HG02571 (cell line): ENCODE measurements at regions not wholly inside any gene's neighbourhood (a gene's known extent, or its start where the extent isn't known, plus 50 kb on each side); places are given as distances from the start of the nearest gene placed in this dataset.

Source experiments
- ATAC-seq: cut with Tn5 transposase; IDR thresholded peaks from one replicate; pipeline ENCODE4 v1.9.1; 2021; ENCODE audit warnings: mild to moderate bottlenecking, moderate library complexity; ENCODE audit not compliant: unreplicated experiment

DNA sequence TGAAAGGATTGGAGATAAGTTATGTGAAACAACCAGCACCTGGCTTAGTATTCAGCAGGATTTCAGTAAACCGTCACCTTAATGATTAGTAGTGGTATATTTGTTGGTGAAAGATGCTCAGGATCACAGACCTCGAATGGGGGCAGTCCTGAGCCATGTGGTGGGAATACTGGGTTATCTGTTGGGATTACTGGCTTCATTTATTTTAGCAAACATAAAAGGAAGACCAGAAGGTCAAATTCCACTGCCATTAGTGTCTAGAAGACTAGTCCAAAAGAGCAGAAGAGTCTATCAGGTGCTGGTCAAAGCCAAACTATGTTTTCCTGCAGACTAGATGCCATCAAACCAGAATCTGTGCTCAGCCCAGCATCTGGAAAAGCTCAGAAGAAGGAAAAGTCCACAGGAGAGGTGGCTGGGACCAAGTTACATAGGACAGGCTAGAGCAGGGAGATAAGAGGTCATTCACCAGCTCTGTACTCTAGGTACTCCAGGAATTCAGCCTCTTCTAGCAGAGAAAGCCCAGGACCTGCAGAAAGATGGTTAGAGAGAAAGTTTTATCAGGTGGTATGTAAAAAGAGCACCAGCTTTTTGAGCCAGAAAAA is 343.4 kb downstream of the PLPP3 start:
- no peak for ATAC-seq

DNA sequence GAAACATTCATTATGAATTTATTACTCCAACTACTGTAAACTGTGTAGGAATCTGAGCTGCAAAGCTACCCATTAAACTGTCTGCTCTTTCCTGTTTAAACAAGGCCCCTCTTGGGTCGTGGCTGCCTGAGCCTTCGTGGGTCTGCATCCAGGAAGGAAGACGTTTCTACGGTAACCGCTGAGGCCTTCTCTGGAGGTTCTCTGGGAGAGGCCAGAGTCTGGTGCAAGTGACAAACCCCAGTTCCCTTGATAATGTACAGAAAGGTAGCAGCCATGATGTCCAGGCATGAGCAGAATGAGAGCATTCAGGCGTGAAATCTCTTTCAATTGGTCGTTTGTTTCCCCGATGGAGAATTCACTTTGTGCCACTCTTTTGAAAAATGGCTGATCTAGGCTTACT is 350.2 kb downstream of the PLPP3 start:
- ATAC-seq = no peak

DNA sequence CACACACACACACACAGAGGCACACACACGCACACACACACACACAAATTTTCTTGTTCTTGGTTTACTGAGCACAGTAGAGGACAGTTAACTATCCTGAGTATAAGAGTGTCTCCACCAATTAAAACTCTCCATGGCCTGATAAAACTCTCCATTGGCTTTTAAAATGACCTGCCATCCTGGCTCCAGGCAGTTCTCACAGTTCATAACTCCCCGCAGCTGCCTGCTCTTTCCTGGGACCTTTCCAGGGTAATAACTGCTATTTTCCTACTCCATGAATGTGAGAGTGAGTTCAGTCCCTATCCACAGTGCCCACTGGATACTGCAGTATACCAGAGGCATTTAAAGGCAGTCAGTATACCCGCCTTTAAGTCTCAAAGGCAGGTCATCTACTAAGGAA is 351.5 kb downstream of the PLPP3 start:
- ATAC-seq = no peak

DNA sequence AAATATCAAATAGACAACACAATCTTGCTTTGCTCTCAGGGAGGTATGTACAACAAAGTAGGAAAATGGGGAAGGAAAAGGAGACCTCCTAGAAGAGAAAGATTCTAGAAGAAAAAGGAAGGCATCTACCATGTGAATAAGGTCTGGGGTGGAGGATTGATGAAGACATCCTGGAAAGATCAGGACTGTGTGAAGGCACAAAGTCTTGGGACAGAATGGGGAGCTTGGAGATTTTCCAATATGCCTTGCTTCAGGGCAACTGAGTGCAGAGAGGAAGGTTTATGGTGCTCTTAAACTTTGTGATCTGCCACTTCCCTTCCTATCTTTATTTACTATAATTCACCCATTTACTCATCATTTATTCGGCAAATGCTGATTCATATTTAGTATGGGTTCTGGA is 352.0 kb downstream of the PLPP3 start:
- ATAC-seq = no peak

DNA sequence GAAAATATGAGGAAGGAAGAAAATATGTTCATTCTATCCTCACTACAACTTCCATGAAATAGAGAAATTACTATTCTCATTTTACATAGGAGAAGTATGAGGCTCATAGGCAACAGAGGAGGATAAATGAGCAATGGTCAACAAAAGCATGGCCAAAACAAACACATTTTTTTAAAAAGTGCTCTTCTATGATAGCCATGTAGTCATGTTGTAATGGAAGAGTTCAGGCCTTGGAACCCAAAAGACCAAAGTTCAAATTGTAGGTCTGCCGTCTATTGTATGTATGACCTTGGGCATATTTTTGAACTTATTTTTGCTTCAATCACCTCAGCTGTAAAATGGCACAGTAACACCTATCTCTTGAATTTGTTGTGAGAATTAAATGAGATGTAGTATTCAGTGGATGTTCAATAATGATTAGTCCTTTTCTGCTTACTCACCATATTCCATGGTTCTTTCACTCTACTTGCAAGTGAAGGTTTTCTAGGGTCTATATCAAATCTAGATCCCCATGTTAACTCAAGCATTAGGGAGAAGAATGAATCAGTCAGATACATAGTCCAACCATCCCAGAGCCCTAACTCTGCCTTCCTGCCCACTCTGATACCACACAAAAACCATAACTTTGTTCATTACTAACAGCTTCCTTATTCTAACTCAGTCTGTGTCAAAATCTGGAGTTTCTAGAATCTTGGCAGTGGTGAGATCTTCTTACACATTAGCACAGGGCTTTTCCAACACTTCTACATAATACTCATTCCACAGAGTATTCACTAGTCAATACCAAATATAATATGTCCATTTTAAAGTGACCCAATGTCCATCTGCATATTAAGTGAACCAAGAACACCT is 353.2 kb downstream of the PLPP3 start:
- no peak for ATAC-seq

DNA sequence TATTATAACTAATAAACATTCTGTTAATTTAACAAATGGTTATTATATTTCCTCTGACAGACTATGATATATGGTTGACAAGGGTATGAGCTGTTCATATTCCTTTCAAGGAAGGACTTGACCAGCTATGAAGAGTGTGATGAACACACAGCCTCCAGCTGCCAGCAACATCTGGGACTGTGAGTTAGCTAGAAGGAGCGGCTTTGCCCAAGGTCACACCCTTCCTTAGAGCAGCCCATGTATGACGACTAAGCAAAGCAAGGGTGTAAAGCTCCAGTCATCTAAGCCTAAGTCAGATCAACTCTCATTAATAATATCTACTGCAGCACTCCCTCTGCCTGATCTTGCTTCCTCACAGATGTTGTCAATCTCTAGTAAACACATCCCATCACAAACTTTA is 355.4 kb downstream of the PLPP3 start:
- ATAC-seq = no peak

DNA sequence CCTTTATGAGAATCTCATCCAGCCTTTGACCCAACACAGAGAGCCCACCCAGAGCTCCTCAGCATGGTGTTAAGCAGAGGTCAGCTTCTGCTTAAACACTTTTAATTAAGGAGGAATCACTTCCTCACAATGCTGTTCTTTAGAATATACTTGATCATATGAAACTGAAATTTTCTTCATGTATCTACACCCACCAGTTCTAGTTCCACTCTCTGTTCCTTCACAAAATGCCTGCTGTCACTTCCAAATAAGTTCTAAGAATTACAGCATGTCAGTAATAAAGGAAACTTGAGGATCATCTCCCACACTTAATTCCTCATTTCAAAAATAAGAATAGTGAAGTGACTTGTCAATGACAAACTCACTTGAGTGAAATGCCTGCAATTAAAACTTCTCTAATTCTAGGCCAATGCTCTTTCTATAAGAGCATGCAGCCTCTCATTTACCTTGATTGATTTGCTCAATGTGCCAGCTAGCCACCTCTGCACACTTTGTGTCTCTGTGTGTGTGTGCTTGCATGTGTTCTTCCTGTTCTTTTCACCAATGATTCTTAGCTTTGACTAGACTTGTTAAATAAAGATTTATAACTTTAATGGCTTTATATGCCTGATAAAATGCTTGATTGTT is 356.3 kb downstream of the PLPP3 start:
- ATAC-seq = no peak

- no peak for ATAC-seq
Measured at GRCh38 chr1:56220021-56220420, 359.3 kb downstream of the PLPP3 start.

DNA sequence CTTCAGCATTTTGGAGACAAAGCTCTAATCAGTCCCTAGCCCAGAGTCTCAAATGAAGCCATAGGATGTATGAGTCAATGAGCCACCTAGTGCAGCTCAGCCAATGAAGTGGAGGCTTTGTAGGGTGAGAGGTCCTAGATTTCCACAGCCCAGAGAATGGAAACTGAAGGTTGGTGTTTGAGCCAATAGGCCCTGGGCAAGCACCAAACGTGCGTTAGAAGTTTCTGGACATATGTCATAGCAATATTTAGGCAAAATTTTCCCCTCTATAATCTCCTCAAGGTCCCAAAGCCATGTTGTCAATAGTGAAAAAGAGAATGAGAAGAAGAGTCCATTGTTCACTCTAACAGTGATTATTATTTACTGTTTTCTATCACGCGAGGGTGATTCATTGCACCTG is 361.3 kb downstream of the PLPP3 start:
- ATAC-seq = no peak

GRCh38 chr1:56216218-56216617 is 363.1 kb downstream of the PLPP3 start:
- ATAC-seq = no peak

DNA sequence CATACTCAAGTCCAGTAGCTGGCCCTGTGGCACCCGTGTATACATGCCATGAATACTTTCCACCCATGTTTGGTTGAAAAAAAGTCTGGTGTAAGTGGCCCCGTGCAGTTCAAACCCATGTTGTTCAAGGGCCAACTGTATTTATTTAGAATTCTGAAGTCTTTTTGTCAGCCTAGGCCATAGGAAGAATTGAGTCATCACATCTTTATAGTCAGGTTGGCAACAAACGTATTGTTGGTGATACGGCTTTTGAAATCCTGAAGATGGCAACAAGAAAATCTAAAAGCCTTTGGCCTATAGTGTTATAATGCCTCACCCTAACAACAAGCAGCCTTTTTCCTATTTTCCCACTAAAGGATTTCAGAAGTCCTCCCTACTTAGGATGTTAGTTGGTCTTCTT is 363.6 kb downstream of the PLPP3 start:
- no peak for ATAC-seq

- ATAC-seq = no peak
Measured at GRCh38 chr1:56215086-56215485, 364.3 kb downstream of the PLPP3 start.

GRCh38 chr1:56213068-56213467 is 366.3 kb downstream of the PLPP3 start:
- ATAC-seq = no peak

DNA sequence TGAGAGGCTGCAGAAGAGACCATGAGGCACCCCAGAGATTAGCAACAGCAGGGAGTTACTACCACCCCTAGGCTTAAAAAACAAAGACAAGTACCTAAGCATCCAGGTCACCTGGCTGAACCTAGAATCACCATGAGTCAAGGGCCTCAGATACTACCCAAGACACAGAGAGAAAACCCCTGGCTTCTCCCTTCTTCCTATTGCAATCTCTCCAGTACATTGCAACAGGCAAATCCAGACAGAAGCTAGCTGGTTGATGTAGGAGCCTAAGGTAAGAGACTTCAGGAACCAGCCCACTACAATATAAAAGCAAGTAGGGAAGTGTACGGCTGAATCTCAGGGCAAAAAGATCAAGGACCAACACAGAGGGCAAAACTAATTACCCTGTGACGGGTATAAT is 367.2 kb downstream of the PLPP3 start:
- ATAC-seq = no peak

DNA sequence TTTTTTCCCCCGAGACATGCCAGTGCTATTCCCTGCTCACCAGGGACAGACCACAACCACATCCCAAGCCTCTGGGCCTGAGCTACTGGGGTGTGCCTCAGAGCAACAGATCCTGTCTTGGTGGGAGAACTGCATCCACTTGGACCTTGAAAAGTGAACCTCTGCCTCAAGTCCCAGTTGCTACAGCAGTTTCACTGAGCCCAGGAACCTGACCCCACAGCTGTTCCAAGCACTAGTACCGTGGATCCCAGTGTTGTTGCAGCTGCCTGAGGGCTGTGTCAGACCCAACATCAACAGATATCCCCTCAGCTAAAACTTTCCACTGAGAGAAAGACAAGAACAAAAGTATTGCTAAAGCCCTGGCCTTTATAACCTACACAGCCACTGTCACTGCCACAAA is 373.0 kb downstream of the PLPP3 start:
- ATAC-seq = no peak

GRCh38 chr1:56204206-56204605 is 375.2 kb downstream of the PLPP3 start:
- no peak for ATAC-seq

- ATAC-seq = no peak
Measured at GRCh38 chr1:56202796-56203492, 376.4 kb downstream of the PLPP3 start.

GRCh38 chr1:56202186-56202585 is 377.2 kb downstream of the PLPP3 start:
- no peak for ATAC-seq

- ATAC-seq = no peak
Measured at GRCh38 chr1:56200896-56201295, 378.5 kb downstream of the PLPP3 start.

GRCh38 chr1:56200442-56200841 is 378.9 kb downstream of the PLPP3 start:
- ATAC-seq = no peak

DNA sequence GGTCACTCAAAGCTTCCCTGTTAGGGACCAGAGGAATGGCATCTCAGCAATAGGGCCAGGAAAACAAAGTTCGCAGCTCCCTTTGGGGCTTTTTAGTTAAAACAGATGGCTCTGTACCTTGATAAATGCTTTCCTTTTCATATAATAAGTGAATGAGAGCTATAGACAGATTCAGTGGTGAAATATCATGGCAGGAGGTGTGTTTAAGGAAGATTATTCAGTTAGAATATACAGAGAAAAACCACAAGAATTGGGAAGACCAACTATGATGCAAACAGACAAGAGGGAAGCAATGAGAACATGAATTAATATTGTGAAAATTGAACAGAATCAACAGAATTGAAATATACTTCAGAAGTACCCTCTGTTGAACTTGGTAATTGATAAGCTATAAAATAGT is 379.4 kb downstream of the PLPP3 start:
- ATAC-seq = no peak

DNA sequence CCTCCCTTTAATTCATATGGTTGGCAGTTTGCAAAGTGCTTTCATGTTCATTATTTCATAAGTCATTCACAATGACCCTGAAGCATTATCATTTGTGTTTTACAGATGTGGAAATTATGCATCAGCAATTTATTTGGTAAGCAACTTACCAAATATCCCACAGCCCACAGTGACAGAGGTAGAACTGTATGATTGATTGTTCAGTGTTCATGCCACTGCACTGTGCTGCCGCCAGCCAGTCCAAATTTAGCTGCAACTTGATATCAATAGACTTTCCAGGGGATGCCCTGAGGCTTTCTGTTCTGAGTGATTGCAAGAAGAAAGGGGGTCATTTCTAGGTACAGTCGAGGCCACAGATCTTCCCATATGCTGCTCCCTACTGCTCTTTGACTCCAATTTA is 380.3 kb downstream of the PLPP3 start:
- ATAC-seq = no peak
